ENCODE measurements at regions not wholly inside any gene's neighbourhood (a gene's known extent, or its start where the extent isn't known, plus 50 kb on each side); places are given as distances from the start of the nearest gene placed in this dataset.

DNA sequence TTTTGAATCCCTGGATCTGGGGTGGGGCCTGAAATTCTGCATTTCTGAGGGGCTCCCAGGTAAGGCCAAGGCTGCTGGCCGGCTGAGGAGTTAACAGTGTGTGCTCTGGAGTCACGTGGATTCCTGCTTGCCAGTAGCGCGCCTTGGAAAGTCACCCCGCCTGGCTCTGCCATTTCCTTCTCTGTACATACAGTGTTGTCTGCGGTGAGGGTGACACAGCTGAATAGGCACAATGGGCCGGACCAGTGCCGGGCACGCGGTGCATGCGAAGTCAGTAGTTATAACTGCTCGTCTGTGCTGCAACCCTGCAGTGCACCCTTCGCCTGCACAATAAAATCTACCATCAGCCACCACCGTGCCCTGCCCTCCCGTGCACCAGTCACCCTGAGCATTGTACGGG, 68.0 kb upstream of the EEPD1 start:
- TF ChIP-seq, protein P1, sequence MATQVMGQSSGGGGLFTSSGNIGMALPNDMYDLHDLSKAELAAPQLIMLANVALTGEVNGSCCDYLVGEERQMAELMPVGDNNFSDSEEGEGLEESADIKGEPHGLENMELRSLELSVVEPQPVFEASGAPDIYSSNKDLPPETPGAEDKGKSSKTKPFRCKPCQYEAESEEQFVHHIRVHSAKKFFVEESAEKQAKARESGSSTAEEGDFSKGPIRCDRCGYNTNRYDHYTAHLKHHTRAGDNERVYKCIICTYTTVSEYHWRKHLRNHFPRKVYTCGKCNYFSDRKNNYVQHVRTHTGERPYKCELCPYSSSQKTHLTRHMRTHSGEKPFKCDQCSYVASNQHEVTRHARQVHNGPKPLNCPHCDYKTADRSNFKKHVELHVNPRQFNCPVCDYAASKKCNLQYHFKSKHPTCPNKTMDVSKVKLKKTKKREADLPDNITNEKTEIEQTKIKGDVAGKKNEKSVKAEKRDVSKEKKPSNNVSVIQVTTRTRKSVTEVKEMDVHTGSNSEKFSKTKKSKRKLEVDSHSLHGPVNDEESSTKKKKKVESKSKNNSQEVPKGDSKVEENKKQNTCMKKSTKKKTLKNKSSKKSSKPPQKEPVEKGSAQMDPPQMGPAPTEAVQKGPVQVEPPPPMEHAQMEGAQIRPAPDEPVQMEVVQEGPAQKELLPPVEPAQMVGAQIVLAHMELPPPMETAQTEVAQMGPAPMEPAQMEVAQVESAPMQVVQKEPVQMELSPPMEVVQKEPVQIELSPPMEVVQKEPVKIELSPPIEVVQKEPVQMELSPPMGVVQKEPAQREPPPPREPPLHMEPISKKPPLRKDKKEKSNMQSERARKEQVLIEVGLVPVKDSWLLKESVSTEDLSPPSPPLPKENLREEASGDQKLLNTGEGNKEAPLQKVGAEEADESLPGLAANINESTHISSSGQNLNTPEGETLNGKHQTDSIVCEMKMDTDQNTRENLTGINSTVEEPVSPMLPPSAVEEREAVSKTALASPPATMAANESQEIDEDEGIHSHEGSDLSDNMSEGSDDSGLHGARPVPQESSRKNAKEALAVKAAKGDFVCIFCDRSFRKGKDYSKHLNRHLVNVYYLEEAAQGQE (IDR thresholded peaks at IDR 0.05; ENCODE audit: insufficient read depth in 1 of 2, low read depth in 2 of 2, low read length in 1 of 2): no peak
- TF ChIP-seq POLR2AphosphoS5 (IDR thresholded peaks at IDR 0.05; ENCODE audit: low read depth, low read length) (no peak), TCF7L2 (IDR thresholded peaks at IDR 0.05; ENCODE audit: low read depth, low read length) (no peak), SIN3A (IDR thresholded peaks at IDR 0.05; ENCODE audit: borderline replicate concordance, insufficient read depth, low read depth, low read length) (no peak)
- TF ChIP-seq, protein P2, sequence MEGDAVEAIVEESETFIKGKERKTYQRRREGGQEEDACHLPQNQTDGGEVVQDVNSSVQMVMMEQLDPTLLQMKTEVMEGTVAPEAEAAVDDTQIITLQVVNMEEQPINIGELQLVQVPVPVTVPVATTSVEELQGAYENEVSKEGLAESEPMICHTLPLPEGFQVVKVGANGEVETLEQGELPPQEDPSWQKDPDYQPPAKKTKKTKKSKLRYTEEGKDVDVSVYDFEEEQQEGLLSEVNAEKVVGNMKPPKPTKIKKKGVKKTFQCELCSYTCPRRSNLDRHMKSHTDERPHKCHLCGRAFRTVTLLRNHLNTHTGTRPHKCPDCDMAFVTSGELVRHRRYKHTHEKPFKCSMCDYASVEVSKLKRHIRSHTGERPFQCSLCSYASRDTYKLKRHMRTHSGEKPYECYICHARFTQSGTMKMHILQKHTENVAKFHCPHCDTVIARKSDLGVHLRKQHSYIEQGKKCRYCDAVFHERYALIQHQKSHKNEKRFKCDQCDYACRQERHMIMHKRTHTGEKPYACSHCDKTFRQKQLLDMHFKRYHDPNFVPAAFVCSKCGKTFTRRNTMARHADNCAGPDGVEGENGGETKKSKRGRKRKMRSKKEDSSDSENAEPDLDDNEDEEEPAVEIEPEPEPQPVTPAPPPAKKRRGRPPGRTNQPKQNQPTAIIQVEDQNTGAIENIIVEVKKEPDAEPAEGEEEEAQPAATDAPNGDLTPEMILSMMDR (IDR thresholded peaks at IDR 0.05): no peak
- BruUV-seq (replicated peaks): no TSS peak
- ChIA-PET CTCF (no interaction called here), POLR2A (interaction anchor here (0.6 kb wide), 1 partner anchor 49 kb away, joined by 3 read pairs; no protein-coding TSS in a partner anchor)
- ATAC-seq (no peak), DNase-seq (ENCODE audit: low read depth, low spot score) (no peak)
- H3K4me3 ChIP-seq (ENCODE audit: low read depth in 2 of 2, low read length in 2 of 2): no peak overlapping the region
- intact Hi-C loops (cut with micrococcal nuclease; ENCODE audit: unreplicated experiment): no loop called here
- H3K27me3 ChIP-seq (ENCODE audit: control insufficient read depth, insufficient read depth, low read length): no peaks in the 10 kb centered on the region
- H3K9me3 ChIP-seq (ENCODE audit: control insufficient read depth, insufficient read depth, low read depth, low read length): no peaks in the 10 kb centered on the region
- no peak overlapping the region; the same call in 1 of the 2 replicates for H3K27ac ChIP-seq (ENCODE audit: low read length)
- in situ Hi-C loops (cut with HindIII; ENCODE audit: low pct_unique_long_range_greater_than_20kb, low sequenced_read_pairs): no loop called here
- no peaks in the 10 kb centered on the region for H3K4me1 ChIP-seq (ENCODE audit: control insufficient read depth, insufficient read depth, low read length)
- H3K36me3 ChIP-seq (ENCODE audit: control insufficient read depth, insufficient read depth, low read length): no peaks in the 10 kb centered on the region

DNA sequence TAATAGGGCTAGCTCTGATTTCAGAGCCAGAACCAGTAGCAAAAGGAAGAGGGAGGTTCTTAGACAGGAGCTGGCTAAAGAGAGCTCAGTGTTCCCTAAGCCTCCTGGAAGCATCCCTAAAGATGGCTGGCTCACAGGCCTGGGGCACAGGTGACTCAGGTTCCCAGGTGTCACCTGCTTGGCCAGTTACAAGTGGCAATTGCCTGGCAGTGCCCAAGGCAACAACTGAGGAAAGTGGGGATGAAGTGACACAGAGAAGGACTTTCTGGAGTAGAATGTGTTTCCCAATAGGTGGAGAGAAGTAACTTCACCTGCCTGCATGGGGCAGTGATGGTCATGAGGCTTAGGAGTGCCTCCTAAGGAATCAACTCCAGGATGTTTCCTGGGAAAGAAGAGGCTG, 66.5 kb upstream of the EEPD1 start:
- no peak for DNase-seq (ENCODE audit: low read depth, low spot score)
- TF ChIP-seq SIN3A (IDR thresholded peaks at IDR 0.05; ENCODE audit: borderline replicate concordance, insufficient read depth, low read depth, low read length) (no peak), POLR2AphosphoS5 (IDR thresholded peaks at IDR 0.05; ENCODE audit: low read depth, low read length) (no peak), TCF7L2 (IDR thresholded peaks at IDR 0.05; ENCODE audit: low read depth, low read length) (no peak)
- TF ChIP-seq, protein P1 (IDR thresholded peaks at IDR 0.05; ENCODE audit: insufficient read depth in 1 of 2, low read depth in 2 of 2, low read length in 1 of 2): no peak
- TF ChIP-seq, protein P2 (IDR thresholded peaks at IDR 0.05): no peak
- BruUV-seq (replicated peaks): no TSS peak
- in situ Hi-C loops (cut with HindIII; ENCODE audit: low pct_unique_long_range_greater_than_20kb, low sequenced_read_pairs): no loop called here
- H3K36me3 ChIP-seq (ENCODE audit: control insufficient read depth, insufficient read depth, low read length): no peaks in the 10 kb centered on the region
- no peaks in the 10 kb centered on the region for H3K27me3 ChIP-seq (ENCODE audit: control insufficient read depth, insufficient read depth, low read length)
- ChIA-PET CTCF (no interaction called here), POLR2A (no interaction called here)
- no peaks in the 10 kb centered on the region for H3K9me3 ChIP-seq (ENCODE audit: control insufficient read depth, insufficient read depth, low read depth, low read length)
- ATAC-seq: no peak
- no peaks in the 10 kb centered on the region for H3K4me1 ChIP-seq (ENCODE audit: control insufficient read depth, insufficient read depth, low read length)
- no peak overlapping the region for H3K27ac ChIP-seq (ENCODE audit: low read length)
- intact Hi-C loops (cut with micrococcal nuclease; ENCODE audit: unreplicated experiment): no loop called here
- H3K4me3 ChIP-seq (ENCODE audit: low read depth in 2 of 2, low read length in 2 of 2): no peak overlapping the region
